ENCODE measurements at regions not wholly inside any gene's neighbourhood (a gene's known extent, or its start where the extent isn't known, plus 50 kb on each side); places are given as distances from the start of the nearest gene placed in this dataset.

- TF ChIP-seq CTCF (IDR thresholded peaks at IDR 0.05; ENCODE audit: borderline replicate concordance, extremely low read depth, low read length, poor library complexity, severe bottlenecking) (no peak), EZH2 (IDR thresholded peaks at IDR 0.05; ENCODE audit: borderline replicate concordance, low read depth, low read length, severe bottlenecking) (no peak)
These were observed 106.8 kb upstream of the FBN2 start for GRCh38 chr5:128644863-128645262.
